Right lobe of liver (tissue), 4 donors: ENCODE measurements at regions not wholly inside any gene's neighbourhood (a gene's known extent, or its start where the extent isn't known, plus 50 kb on each side); places are given as distances from the start of the nearest gene placed in this dataset.

ENCODE experiments used
- CTCF ChIP-seq, 4 donors: fragments of 200-600 bp in 3 of 4; fragments of 450-650 bp in 1 of 4; IDR thresholded peaks; one replicate each; pipeline versions ENCODE4 v1.5.1 to v1.8.0; 2016 to 2022; ENCODE audit warnings: antibody characterized with exemption in 4 of 4, mild to moderate bottlenecking in 2 of 4
- POLR2A ChIP-seq: fragments of 450-650 bp; IDR thresholded peaks from one replicate; pipeline ENCODE4 v1.6.1; 2017; ENCODE audit warnings: antibody characterized with exemption, mild to moderate bottlenecking
- donor health status: DM: no; HTN: no; CAD: no.
- donor health status: DM: no; HTN: no; CAD: no.
- donor health status: DM: no; HTN: yes; CAD: no.

GRCh38 chr10:117899181-117899683, 147.5 kb downstream of the RAB11FIP2 start:
- TF ChIP-seq CTCF (IDR thresholded peaks at IDR 0.05) (no peak), POLR2A (no peak)
